Liver (tissue), 8 donors: ENCODE measurements at regions not wholly inside any gene's neighbourhood (a gene's known extent, or its start where the extent isn't known, plus 50 kb on each side); places are given as distances from the start of the nearest gene placed in this dataset.

Experiments
- DNase-seq: peaks from one replicate; pipeline ENCODE4 v3.0.0-alpha.2; 2017; ENCODE audit warnings: low spot score
- H3K27ac ChIP-seq, 2 donors: one replicate each; pipeline ENCODE4 v1.7.0; 2013; ENCODE audit warnings: inconsistent platforms in 2 of 2, low read length in 2 of 2, control low read depth in 1 of 2, low read depth in 1 of 2, mild to moderate bottlenecking in 1 of 2
- H3K27me3 ChIP-seq, 4 donors: one replicate each; pipeline versions ENCODE4 v1.6.1 to v1.7.0; 2013; ENCODE audit warnings: low read length in 3 of 4, inconsistent platforms in 1 of 4, mild to moderate bottlenecking in 1 of 4, moderate library complexity in 1 of 4; ENCODE audit not compliant: control insufficient read depth in 4 of 4, insufficient read depth in 4 of 4
- H3K36me3 ChIP-seq, 4 donors: one replicate each; pipeline versions ENCODE4 v1.6.1 to v1.7.0; 2013; ENCODE audit warnings: low read length in 3 of 4, mild to moderate bottlenecking in 3 of 4, low read depth in 1 of 4, moderate library complexity in 1 of 4; ENCODE audit not compliant: control insufficient read depth in 4 of 4, insufficient read depth in 3 of 4
- H3K4me1 ChIP-seq, 4 donors: one replicate each; pipeline versions ENCODE4 v1.6.1 to v1.7.0; 2013; ENCODE audit warnings: low read length in 3 of 4, mild to moderate bottlenecking in 3 of 4, moderate library complexity in 1 of 4; ENCODE audit not compliant: control insufficient read depth in 4 of 4, insufficient read depth in 4 of 4
- H3K4me3 ChIP-seq, 3 donors: one replicate each; pipeline versions ENCODE4 v1.6.1 to v1.7.0; 2013; ENCODE audit warnings: low read length in 3 of 3, control low read depth in 1 of 3, low read depth in 1 of 3, mild to moderate bottlenecking in 1 of 3
- H3K9ac ChIP-seq, 2 donors: one replicate each; pipeline ENCODE4 v1.7.0; 2013; ENCODE audit warnings: low read length in 2 of 2, mild to moderate bottlenecking in 2 of 2, moderate library complexity in 2 of 2, control low read depth in 1 of 2, low read depth in 1 of 2
- H3K9me3 ChIP-seq, 4 donors: one replicate each; pipeline versions ENCODE4 v1.6.1 to v1.7.0; 2013; ENCODE audit warnings: low read length in 3 of 4; ENCODE audit not compliant: control insufficient read depth in 4 of 4
- CTCF ChIP-seq: fragments of 150-350 bp; IDR thresholded peaks from 2 replicates; pipeline ENCODE4 v1.5.1; 2017; ENCODE audit warnings: improper control_type of control experiment, low read depth, low read length; ENCODE audit not compliant: missing input control
- EGR1 ChIP-seq, 2 donors: IDR thresholded peaks; 2 replicates each; pipeline ENCODE4 v1.6.1; 2016 to 2018; ENCODE audit warnings: antibody characterized with exemption in 2 of 2, low read depth in 2 of 2
- FOXA1 ChIP-seq: IDR thresholded peaks from 2 replicates; pipeline ENCODE4 v1.6.1; 2016; ENCODE audit warnings: antibody characterized with exemption
- FOXA2 ChIP-seq: IDR thresholded peaks from 2 replicates; pipeline ENCODE4 v1.6.1; 2016; ENCODE audit warnings: antibody characterized with exemption
- GABPA ChIP-seq, 2 donors: IDR thresholded peaks in 1 of 2; conservative IDR thresholded peaks in 1 of 2; 2 replicates each; pipeline ENCODE4 v1.6.1; 2016; ENCODE audit warnings: antibody characterized with exemption in 2 of 2, mild to moderate bottlenecking in 1 of 2, moderate library complexity in 1 of 2
- HNF4A ChIP-seq, 2 donors: conservative IDR thresholded peaks; 2 replicates each; pipeline ENCODE4 v1.6.1; 2016; ENCODE audit warnings: antibody characterized with exemption in 2 of 2, mild to moderate bottlenecking in 2 of 2
- HNF4G ChIP-seq: IDR thresholded peaks from 2 replicates; pipeline ENCODE4 v1.6.1; 2016; ENCODE audit warnings: antibody characterized with exemption
- JUND ChIP-seq, 2 donors: IDR thresholded peaks; 2 replicates each; pipeline ENCODE4 v1.6.1; 2016; ENCODE audit warnings: antibody characterized with exemption in 2 of 2
- MAX ChIP-seq: IDR thresholded peaks from 2 replicates; pipeline ENCODE4 v1.6.1; 2016; ENCODE audit warnings: antibody characterized with exemption
- NR2F2 ChIP-seq: IDR thresholded peaks from 2 replicates; pipeline ENCODE4 v1.6.1; 2016; ENCODE audit warnings: antibody characterized with exemption
- RAD21 ChIP-seq, 2 donors: IDR thresholded peaks; 2 replicates each; pipeline ENCODE4 v1.6.1; 2016; ENCODE audit warnings: antibody characterized with exemption in 2 of 2, mild to moderate bottlenecking in 2 of 2
- RXRA ChIP-seq, 2 donors: IDR thresholded peaks; 2 replicates each; pipeline ENCODE4 v1.6.1; 2017 to 2018; ENCODE audit warnings: antibody characterized with exemption in 2 of 2, mild to moderate bottlenecking in 1 of 2
- SP1 ChIP-seq: IDR thresholded peaks from 2 replicates; pipeline ENCODE4 v1.6.1; 2018; ENCODE audit warnings: antibody characterized with exemption, mild to moderate bottlenecking
- TAF1 ChIP-seq: conservative IDR thresholded peaks from 2 replicates; pipeline ENCODE4 v1.6.1; 2016; ENCODE audit warnings: antibody characterized with exemption, mild to moderate bottlenecking
- YY1 ChIP-seq: IDR thresholded peaks from 2 replicates; pipeline ENCODE4 v1.6.1; 2016; ENCODE audit warnings: antibody characterized with exemption, mild to moderate bottlenecking
- ZBTB33 ChIP-seq: IDR thresholded peaks from 2 replicates; pipeline ENCODE4 v1.6.1; 2016; ENCODE audit warnings: antibody characterized with exemption
- WGBS: extraction: QIAGEN DNeasy Blood & Tissue Kit; methylation state at CpG from one replicate; pipeline ENCODE4 v1.1.7; 2013; 5-methylcytosine and 5-hydroxymethylcytosine counted together
- TF ChIP-seq, protein P1 (sequence below): IDR thresholded peaks from 2 replicates; pipeline ENCODE4 v1.6.1; 2016; ENCODE audit warnings: antibody characterized with exemption
- TF ChIP-seq, protein P2 (sequence below): IDR thresholded peaks from 2 replicates; pipeline ENCODE4 v1.6.1; 2016; ENCODE audit warnings: antibody characterized with exemption, mild to moderate bottlenecking
- donor health status: healthy.
- donor health status: healthy.
- donor health status: healthy.
- donor health status: healthy.
- donor health status: healthy.

- Histone ChIP-seq H3K27me3 (no peaks in the 10 kb centered on the region), H3K4me1 (peaks cover 2 to 18% (median 10%) of the 10 kb centered on the region in 4 donors), H3K9ac (no peak overlapping the region), H3K9me3 (no peaks in the 10 kb centered on the region), H3K4me3 (no peak overlapping the region), H3K27ac (no peak overlapping the region), H3K36me3 (no peaks in the 10 kb centered on the region)
- no peak for DNase-seq
- 80% methylated on average over 4 of the region's 4 CpGs for WGBS
- TF ChIP-seq, protein P1, sequence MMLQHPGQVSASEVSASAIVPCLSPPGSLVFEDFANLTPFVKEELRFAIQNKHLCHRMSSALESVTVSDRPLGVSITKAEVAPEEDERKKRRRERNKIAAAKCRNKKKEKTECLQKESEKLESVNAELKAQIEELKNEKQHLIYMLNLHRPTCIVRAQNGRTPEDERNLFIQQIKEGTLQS = no peak
- TF ChIP-seq FOXA2 (no peak), HNF4A (conservative IDR thresholded peaks at IDR 0.05) (no peak), GABPA (IDR thresholded peaks at IDR 0.05 in 1 of 2, conservative IDR thresholded peaks at IDR 0.05 in 1 of 2) (no peak), YY1 (no peak), FOXA1 (no peak), EGR1 (IDR thresholded peaks at IDR 0.05; ENCODE audit: low read depth in 2 of 2) (no peak), SP1 (no peak), JUND (IDR thresholded peaks at IDR 0.05) (no peak), RXRA (IDR thresholded peaks at IDR 0.05) (no peak), NR2F2 (no peak), ZBTB33 (no peak)
Measured at GRCh38 chr20:1824834-1825233, 70.4 kb upstream of the SIRPA start.

- no peaks in the 10 kb centered on the region for H3K27me3 ChIP-seq
- H3K4me1 ChIP-seq = peaks cover 2 to 18% (median 10%) of the 10 kb centered on the region in 4 donors
- no peak for DNase-seq
- H3K36me3 ChIP-seq = no peaks in the 10 kb centered on the region
- no peaks in the 10 kb centered on the region for H3K9me3 ChIP-seq
- H3K27ac ChIP-seq = no peak overlapping the region
- TF ChIP-seq HNF4G (no peak), HNF4A (conservative IDR thresholded peaks at IDR 0.05) (no peak), RAD21 (IDR thresholded peaks at IDR 0.05) (no peak), YY1 (no peak), JUND (IDR thresholded peaks at IDR 0.05) (no peak), ZBTB33 (no peak), CTCF (no peak), FOXA2 (no peak), TAF1 (no peak), RXRA (IDR thresholded peaks at IDR 0.05) (no peak), NR2F2 (no peak), MAX (no peak), GABPA (IDR thresholded peaks at IDR 0.05 in 1 of 2, conservative IDR thresholded peaks at IDR 0.05 in 1 of 2) (no peak), SP1 (no peak), FOXA1 (no peak)
- TF ChIP-seq, protein P1 = no peak
- TF ChIP-seq, protein P2, sequence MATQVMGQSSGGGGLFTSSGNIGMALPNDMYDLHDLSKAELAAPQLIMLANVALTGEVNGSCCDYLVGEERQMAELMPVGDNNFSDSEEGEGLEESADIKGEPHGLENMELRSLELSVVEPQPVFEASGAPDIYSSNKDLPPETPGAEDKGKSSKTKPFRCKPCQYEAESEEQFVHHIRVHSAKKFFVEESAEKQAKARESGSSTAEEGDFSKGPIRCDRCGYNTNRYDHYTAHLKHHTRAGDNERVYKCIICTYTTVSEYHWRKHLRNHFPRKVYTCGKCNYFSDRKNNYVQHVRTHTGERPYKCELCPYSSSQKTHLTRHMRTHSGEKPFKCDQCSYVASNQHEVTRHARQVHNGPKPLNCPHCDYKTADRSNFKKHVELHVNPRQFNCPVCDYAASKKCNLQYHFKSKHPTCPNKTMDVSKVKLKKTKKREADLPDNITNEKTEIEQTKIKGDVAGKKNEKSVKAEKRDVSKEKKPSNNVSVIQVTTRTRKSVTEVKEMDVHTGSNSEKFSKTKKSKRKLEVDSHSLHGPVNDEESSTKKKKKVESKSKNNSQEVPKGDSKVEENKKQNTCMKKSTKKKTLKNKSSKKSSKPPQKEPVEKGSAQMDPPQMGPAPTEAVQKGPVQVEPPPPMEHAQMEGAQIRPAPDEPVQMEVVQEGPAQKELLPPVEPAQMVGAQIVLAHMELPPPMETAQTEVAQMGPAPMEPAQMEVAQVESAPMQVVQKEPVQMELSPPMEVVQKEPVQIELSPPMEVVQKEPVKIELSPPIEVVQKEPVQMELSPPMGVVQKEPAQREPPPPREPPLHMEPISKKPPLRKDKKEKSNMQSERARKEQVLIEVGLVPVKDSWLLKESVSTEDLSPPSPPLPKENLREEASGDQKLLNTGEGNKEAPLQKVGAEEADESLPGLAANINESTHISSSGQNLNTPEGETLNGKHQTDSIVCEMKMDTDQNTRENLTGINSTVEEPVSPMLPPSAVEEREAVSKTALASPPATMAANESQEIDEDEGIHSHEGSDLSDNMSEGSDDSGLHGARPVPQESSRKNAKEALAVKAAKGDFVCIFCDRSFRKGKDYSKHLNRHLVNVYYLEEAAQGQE = no peak
- no peak overlapping the region for H3K4me3 ChIP-seq
- no peak overlapping the region for H3K9ac ChIP-seq
Measured at GRCh38 chr20:1824181-1824580, 71.0 kb upstream of the SIRPA start.
